Astrocyte of the hippocampus (primary cell): ENCODE measurements at regions not wholly inside any gene's neighbourhood (a gene's known extent, or its start where the extent isn't known, plus 50 kb on each side); places are given as distances from the start of the nearest gene placed in this dataset.

ENCODE experiments used
- DNase-seq: peaks from one replicate; pipeline ENCODE4 v3.0.0; 2011; ENCODE audit warnings: low read depth, low spot score

- DNase-seq, result no peak
These were observed 82.5 kb upstream of the NAALADL2 start for GRCh38 chr3:174776636-174777035.

GRCh38 chr3:174777813-174778212, 81.3 kb upstream of the NAALADL2 start:
- DNase-seq, result no peak

GRCh38 chr3:174783502-174783901, 75.6 kb upstream of the NAALADL2 start:
- DNase-seq, result no peak

GRCh38 chr3:174784206-174784934, 74.8 kb upstream of the NAALADL2 start:
- DNase-seq, result no peak

- DNase-seq, result no peak
These were observed 72.3 kb upstream of the NAALADL2 start for GRCh38 chr3:174786825-174787224.

- DNase-seq, result no peak
These were observed 68.0 kb upstream of the NAALADL2 start for GRCh38 chr3:174791161-174791560.

- no peak for DNase-seq
These were observed 66.3 kb upstream of the NAALADL2 start for GRCh38 chr3:174792864-174793263.
